Smooth muscle cell of the brain vasculature (primary cell): ENCODE measurements at regions not wholly inside any gene's neighbourhood (a gene's known extent, or its start where the extent isn't known, plus 50 kb on each side); places are given as distances from the start of the nearest gene placed in this dataset.

ENCODE experiments used
- DNase-seq: peaks from one replicate; pipeline ENCODE4 v3.0.0-alpha.2; 2012; ENCODE audit warnings: low read depth, low spot score

DNA sequence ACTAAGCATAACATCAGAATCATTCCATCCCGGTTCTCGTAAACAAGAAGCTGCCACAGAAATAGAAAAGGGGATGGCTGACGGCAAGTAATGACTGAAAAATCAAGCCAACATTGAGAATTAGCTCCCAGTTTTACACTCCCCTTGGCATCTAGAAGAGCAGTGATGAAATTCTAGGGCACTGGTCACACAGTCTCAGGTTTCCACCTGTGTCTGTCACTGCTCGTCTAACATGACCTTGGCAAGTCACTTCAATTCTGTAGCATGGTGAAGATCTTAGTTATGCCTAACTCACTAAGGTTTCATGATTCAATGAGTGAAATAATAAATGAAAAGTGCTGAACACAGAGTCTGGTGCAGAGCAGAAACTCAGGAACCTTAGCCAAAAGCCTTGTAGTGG is 272.3 kb upstream of the ARRDC4 start:
- DNase-seq = no peak

DNA sequence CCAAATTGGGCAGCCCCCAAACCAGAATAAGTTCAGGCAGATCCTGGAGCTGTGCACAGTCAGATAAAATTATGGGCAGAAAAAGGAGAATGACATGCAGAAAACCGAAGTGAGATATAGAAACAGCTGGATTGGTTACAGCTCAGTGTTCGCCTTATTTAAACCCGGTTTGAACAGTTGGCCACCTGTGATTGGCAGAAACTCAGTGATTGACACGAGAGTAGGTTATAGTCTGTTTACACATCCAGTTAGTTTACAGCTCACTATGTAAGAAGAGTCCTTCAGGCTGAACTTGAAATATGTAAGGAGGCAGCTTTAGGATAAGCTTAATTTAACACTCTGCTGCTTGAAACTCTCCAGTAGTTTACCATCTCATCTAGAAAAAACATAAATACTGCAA is 271.6 kb upstream of the ARRDC4 start:
- DNase-seq = no peak

DNA sequence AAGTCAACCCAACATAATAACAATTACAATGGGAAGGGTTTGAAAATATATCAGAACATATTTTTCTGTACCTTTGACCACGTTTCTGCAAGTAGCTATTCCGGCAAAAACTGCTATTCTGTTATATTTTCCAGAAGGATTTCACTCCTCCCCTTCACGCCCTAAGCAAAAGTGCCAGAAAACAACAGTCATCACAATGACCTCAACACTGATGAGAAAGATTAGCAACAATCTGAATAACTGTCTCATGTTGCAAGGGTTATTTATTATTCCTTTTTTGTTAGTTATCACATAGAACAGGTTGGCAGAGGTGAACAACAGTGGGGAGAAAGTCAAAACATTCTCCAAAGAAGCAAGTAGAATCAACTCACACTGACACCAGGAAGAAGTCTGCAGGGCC is 269.4 kb upstream of the ARRDC4 start:
- DNase-seq = no peak

DNA sequence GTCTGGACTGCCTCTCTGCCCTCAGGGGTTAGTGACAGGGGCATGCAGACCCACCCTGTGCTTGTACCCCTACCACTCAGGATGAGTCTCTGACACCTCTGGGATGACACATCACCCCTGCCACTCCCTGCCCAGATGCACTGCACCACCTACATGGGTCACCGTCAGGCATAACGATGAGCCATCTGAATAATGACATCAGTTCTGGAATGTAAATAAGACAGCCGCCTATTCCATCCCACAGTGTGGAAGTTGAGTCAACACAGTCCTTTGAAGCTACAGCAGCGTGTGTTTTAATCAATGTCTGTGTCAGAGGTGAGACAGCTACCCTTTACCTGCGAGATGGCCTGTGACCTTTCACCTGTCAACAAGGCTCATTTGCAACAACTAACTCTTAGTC is 268.7 kb upstream of the ARRDC4 start:
- DNase-seq = no peak

DNA sequence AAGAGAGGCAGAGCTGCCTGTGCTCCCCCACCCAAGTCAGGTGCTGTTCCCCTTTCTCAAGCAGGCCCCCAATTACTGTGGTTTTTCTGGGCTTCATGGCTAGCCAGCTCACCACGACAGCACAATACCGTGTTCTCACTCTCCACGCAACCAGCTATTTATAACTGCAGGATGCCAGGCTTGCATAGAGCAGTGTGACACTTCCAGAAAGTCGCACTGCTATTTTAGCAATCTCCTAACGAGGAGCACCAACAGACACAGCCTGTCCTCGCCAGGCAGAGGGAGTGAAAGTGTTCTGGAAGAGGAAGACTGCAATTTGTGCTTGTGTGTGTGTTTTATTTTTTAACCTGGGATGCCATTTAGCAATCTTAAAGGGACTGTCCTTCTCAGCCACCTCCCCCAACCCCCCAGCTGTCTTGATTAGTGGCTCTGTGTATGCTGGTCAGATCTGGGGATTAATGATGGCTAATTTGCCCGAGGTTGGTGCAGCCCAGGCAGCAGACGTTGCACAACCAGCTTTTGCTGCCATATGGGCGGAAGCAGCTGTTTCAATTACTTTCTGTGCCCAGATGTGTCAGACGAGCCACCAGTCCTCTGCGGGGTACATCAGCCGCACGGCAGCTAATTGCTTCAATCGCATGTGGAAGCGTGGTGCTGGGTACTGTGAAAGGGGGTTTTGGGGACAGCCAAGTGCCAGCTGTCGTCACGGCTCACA is 268.0 kb upstream of the ARRDC4 start:
- no peak for DNase-seq

DNA sequence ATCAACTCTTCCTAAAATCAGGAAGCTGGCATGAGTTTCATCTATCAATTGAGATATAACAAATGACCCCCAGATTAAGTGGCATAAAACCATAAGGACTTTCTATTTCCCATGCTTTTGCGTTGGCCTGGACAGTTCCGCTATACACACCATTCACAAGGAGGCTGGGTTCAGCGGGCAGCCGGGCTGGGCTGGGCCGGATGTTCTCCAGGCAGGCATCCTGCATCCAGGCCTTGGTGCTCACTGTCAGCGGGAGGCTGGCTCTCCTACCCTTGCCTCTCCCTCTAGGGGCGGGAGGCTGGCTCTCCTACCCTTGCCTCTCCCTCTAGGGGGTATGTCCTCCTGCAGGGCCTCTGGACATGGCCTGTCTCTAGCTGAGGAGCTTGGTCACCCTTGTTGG is 266.0 kb upstream of the ARRDC4 start:
- DNase-seq = no peak

- no peak for DNase-seq
These were observed 257.1 kb upstream of the ARRDC4 start for GRCh38 chr15:97703400-97703799.

GRCh38 chr15:97706059-97706458 is 254.4 kb upstream of the ARRDC4 start:
- DNase-seq = no peak

DNA sequence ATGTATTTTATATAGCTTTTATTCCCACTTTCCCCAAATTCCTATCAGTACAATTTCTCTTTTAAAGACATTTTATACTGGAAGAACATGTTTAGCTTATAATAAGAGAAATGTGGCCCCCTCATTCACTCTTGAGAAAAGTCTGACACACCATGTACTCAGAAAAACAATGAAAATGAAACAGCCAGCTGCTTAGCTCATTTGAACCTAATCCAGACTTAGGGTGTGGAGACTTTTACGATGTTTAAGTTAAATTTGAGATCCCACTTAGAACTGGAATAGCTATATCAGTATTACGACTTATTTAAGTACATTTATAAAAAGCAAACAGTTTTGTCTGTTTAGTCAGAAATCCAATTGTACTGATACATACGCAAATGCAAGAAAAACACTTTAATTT is 252.3 kb upstream of the ARRDC4 start:
- DNase-seq = no peak

- DNase-seq = no peak
These were observed 248.0 kb upstream of the ARRDC4 start for GRCh38 chr15:97712530-97712929.

DNA sequence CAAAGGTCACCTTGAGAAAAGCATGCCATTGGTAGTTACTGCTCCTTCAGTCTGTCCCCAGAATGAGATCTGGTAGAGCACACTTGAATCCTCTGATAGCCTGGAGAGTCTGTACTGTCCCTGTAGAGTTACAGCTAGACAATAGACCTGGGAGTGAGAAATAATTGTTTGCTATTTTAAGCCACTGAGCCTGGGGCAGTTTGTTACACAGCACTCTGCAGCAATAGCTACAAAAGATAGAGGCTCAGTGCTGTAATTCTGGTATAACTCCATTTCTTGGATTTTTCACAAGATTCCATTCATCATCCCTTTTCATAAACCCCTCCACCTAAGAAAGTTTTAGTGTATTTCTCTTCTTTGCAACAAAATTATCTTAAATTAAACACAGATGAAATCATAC is 242.7 kb upstream of the ARRDC4 start:
- no peak for DNase-seq

- DNase-seq = no peak
These were observed 242.0 kb upstream of the ARRDC4 start for GRCh38 chr15:97718509-97718908.

GRCh38 chr15:97728791-97729190 is 231.7 kb upstream of the ARRDC4 start:
- no peak for DNase-seq

- no peak for DNase-seq
These were observed 231.2 kb upstream of the ARRDC4 start for GRCh38 chr15:97729270-97729669.

DNA sequence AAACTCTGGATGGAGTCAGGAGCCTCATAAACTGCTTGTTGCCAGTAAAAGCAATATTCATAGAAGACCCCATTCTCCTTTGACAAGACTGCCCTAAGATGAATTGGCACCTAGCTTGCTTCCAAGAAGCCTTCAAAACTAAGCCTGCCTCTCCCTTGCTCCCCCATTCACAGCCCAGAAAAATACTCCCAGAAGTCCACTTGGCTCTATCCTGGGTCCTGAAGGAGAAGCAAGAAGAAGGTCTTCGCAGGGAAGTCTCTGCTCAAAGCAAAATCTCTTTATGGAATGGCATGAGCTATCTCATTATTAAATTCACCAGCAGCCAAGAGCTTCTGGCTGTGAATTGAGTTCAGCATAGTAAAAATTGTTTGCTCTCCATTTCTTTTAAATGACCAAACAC is 230.2 kb upstream of the ARRDC4 start:
- no peak for DNase-seq

- DNase-seq = no peak
These were observed 228.6 kb upstream of the ARRDC4 start for GRCh38 chr15:97731859-97732258.

- DNase-seq = no peak
These were observed 227.1 kb upstream of the ARRDC4 start for GRCh38 chr15:97733373-97733772.

DNA sequence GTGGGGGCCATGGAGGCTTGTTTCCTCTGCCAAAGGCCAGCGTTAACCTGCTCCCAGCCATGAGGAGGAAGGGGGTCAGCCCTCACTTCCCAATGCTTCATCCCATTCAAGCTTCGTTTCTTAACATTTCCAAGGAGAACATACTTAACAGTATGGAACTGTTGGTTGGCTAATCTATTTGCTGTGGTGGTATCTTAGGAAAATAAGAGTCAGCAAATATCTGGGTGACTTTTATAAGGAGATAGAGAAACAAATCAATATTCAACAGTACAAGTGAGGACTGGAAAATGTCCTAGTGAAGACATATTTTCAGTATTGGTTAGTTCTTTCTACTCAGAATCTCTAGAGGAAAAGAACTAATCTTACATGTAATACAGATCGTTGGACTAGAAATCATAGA is 223.8 kb upstream of the ARRDC4 start:
- no peak for DNase-seq

DNA sequence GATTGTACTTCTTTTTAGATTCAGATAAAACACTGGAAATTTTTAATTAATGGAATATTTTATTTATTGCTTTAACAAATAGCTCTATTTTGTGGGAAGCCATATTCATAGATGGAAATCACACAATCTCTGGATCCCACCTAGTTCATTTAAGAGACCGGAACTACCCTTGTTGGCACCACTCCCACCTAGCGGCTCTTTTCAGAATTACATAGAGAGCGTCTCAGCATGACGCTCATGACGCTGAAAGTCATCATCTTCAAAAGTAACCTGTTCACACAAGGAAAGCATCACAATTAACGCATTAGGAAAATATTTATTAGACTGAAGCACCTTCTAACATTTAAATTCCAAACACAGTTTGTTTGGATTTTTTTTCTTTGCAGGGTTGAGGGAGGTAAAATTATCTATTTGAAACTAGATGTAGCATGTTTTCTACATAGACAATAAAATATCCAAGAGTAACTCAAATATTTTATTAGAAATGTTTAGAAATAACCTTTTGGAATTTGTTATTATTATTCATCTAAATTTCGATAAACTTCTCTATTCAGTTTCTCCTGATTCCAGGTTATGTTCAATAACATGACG is 214.9 kb upstream of the ARRDC4 start:
- no peak for DNase-seq

DNA sequence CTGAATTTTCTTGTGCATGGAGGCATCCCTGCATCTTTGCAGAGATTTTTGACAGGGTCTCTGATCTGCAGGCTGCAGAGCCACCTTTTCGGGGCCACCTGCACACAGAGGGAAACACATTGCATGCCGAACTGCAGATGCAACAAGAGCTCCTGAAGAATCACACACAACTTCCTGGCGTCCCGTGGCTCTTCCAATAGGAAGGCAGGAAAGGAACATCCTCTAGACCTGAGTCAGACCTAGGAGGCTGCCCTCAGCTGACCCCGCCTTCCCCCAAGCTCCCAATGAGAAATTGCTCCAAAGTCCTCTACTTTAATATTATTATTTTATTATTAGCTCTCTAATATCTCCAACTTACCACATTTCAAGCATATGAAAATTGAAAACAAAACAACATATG is 213.2 kb upstream of the ARRDC4 start:
- DNase-seq = no peak

- DNase-seq = no peak
These were observed 211.9 kb upstream of the ARRDC4 start for GRCh38 chr15:97748576-97748975.

GRCh38 chr15:97750060-97750459 is 210.4 kb upstream of the ARRDC4 start:
- no peak for DNase-seq

- no peak for DNase-seq
These were observed 204.8 kb upstream of the ARRDC4 start for GRCh38 chr15:97755726-97756125.

DNA sequence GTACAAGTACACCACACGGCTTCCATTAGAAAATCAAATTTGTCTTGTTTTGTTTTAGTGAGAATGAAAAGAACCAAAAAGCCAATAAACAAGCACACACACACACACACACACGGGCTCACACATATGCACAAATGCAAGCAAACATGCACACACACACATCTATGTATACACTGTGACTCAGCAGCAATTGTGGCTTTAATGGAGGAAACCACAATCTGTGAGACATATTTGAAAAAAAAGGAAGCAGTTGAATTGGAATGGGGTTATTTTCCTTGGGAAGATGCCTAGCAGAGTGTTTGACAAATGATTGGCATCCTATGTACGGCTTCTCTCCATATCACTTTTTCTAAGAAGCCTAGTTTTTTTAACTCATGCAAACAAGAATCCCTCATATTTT is 201.1 kb upstream of the ARRDC4 start:
- peak; percentile 13 for DNase-seq
